SK-N-MC (cell line): ENCODE measurements at regions not wholly inside any gene's neighbourhood (a gene's known extent, or its start where the extent isn't known, plus 50 kb on each side); places are given as distances from the start of the nearest gene placed in this dataset.

ENCODE experiments used
- DNase-seq: peaks from one replicate; pipeline ENCODE4 v3.0.0-alpha.2; 2011; ENCODE audit warnings: low read depth, low spot score
- H3K27ac ChIP-seq: fragments of 200-600 bp; sonication (generic); 2 replicates; pipeline ENCODE4 v1.5.1; 2016; ENCODE audit warnings: mixed run types
- H3K36me3 ChIP-seq: fragments of 200-600 bp; sonication (generic); 2 replicates; pipeline ENCODE4 v1.6.1; 2017; ENCODE audit warnings: antibody characterized with exemption, low read length, mixed read lengths; ENCODE audit not compliant: insufficient read depth
- H3K4me3 ChIP-seq: fragments of 200-600 bp; sonication (generic); 2 replicates; pipeline ENCODE4 v1.5.1; 2016
- H3K9ac ChIP-seq: fragments of 200-600 bp; sonication (generic); 2 replicates; pipeline ENCODE4 v1.8.0; 2017; ENCODE audit warnings: mixed run types, mixed read lengths; ENCODE audit not compliant: insufficient read length
- H3K9me3 ChIP-seq: fragments of 200-600 bp; sonication (generic); 2 replicates; pipeline ENCODE4 v1.6.1; 2017; ENCODE audit warnings: low read depth, mild to moderate bottlenecking, antibody characterized with exemption, low read length, moderate library complexity, mixed read lengths
- EZH2 ChIP-seq: fragments of 200-600 bp; sonication (generic); IDR thresholded peaks from one replicate; pipeline ENCODE4 v1.6.1; 2017; ENCODE audit warnings: antibody characterized with exemption
- FOXP2 ChIP-seq: optimal IDR thresholded peaks from 2 replicates; pipeline ENCODE3; 2011; ENCODE audit warnings: mild to moderate bottlenecking, moderate library complexity; ENCODE audit not compliant: insufficient read depth; ENCODE audit errors: extremely low read length, control extremely low read depth
- POLR2AphosphoS5 ChIP-seq: IDR thresholded peaks from 2 replicates; pipeline ENCODE4 v1.6.1; 2012; ENCODE audit warnings: mild to moderate bottlenecking, low read depth, low read length, borderline replicate concordance

- H3K4me3 ChIP-seq: no peak overlapping the region
- no peak for DNase-seq
- H3K9me3 ChIP-seq: no peaks in the 10 kb centered on the region
- no peak overlapping the region for H3K9ac ChIP-seq
- TF ChIP-seq POLR2AphosphoS5: no peak
- TF ChIP-seq EZH2: no peak
- no peak for TF ChIP-seq FOXP2
- H3K27ac ChIP-seq: no peak overlapping the region
- H3K36me3 ChIP-seq: no peaks in the 10 kb centered on the region
Measured at GRCh38 chr20:54272901-54273488, 65.1 kb downstream of the PFDN4 start.

- no peak for DNase-seq
- Histone ChIP-seq H3K36me3 (no peaks in the 10 kb centered on the region), H3K9me3 (no peaks in the 10 kb centered on the region), H3K4me3 (no peak overlapping the region), H3K9ac (no peak overlapping the region), H3K27ac (no peak overlapping the region)
- TF ChIP-seq EZH2 (no peak), FOXP2 (no peak), POLR2AphosphoS5 (no peak)
Measured at GRCh38 chr20:54275359-54276111, 67.6 kb downstream of the PFDN4 start.

- H3K9ac ChIP-seq: no peak overlapping the region
- DNase-seq: no peak
- no peaks in the 10 kb centered on the region for H3K36me3 ChIP-seq
- TF ChIP-seq EZH2 (no peak), POLR2AphosphoS5 (no peak), FOXP2 (no peak)
- H3K27ac ChIP-seq: no peak overlapping the region
- no peaks in the 10 kb centered on the region for H3K9me3 ChIP-seq
- H3K4me3 ChIP-seq: no peak overlapping the region
Measured at GRCh38 chr20:54276577-54277169, 68.8 kb downstream of the PFDN4 start.

GRCh38 chr20:54278262-54278661, 70.4 kb downstream of the PFDN4 start:
- Histone ChIP-seq H3K9me3 (no peaks in the 10 kb centered on the region), H3K27ac (no peak overlapping the region), H3K36me3 (no peaks in the 10 kb centered on the region), H3K9ac (no peak overlapping the region), H3K4me3 (no peak overlapping the region)
- DNase-seq: no peak
- TF ChIP-seq POLR2AphosphoS5 (no peak), FOXP2 (no peak)

- no peak overlapping the region for H3K9ac ChIP-seq
- no peak overlapping the region for H3K27ac ChIP-seq
- TF ChIP-seq EZH2: no peak
- no peak for TF ChIP-seq POLR2AphosphoS5
- no peak for TF ChIP-seq FOXP2
- no peaks in the 10 kb centered on the region for H3K9me3 ChIP-seq
- DNase-seq: no peak
- H3K36me3 ChIP-seq: no peaks in the 10 kb centered on the region
- no peak overlapping the region for H3K4me3 ChIP-seq
Measured at GRCh38 chr20:54282625-54283024, 74.7 kb downstream of the PFDN4 start.

GRCh38 chr20:54283253-54283652, 75.4 kb downstream of the PFDN4 start:
- no peaks in the 10 kb centered on the region for H3K36me3 ChIP-seq
- TF ChIP-seq FOXP2: no peak
- TF ChIP-seq POLR2AphosphoS5: no peak
- TF ChIP-seq EZH2: no peak
- no peak overlapping the region for H3K27ac ChIP-seq
- DNase-seq: no peak
- no peak overlapping the region for H3K9ac ChIP-seq
- H3K4me3 ChIP-seq: no peak overlapping the region
- no peaks in the 10 kb centered on the region for H3K9me3 ChIP-seq

GRCh38 chr20:54284928-54285704, 77.2 kb downstream of the PFDN4 start:
- Histone ChIP-seq H3K27ac (no peak overlapping the region), H3K9me3 (no peaks in the 10 kb centered on the region), H3K4me3 (no peak overlapping the region), H3K9ac (no peak overlapping the region), H3K36me3 (no peaks in the 10 kb centered on the region)
- TF ChIP-seq EZH2 (no peak), POLR2AphosphoS5 (no peak), FOXP2 (no peak)
- no peak for DNase-seq

- H3K9ac ChIP-seq: no peak overlapping the region
- H3K4me3 ChIP-seq: no peak overlapping the region
- no peak for DNase-seq
- H3K27ac ChIP-seq: no peak overlapping the region
- TF ChIP-seq EZH2: no peak
- TF ChIP-seq FOXP2: no peak
- TF ChIP-seq POLR2AphosphoS5: no peak
- H3K9me3 ChIP-seq: no peaks in the 10 kb centered on the region; the same call in 1 of the 2 replicates
- no peaks in the 10 kb centered on the region for H3K36me3 ChIP-seq
Measured at GRCh38 chr20:54290636-54291035, 82.7 kb downstream of the PFDN4 start.
